Rectal smooth muscle tissue (tissue), 1 donor: ENCODE measurements at regions not wholly inside any gene's neighbourhood (a gene's known extent, or its start where the extent isn't known, plus 50 kb on each side); places are given as distances from the start of the nearest gene placed in this dataset.

Experiments used
- H3K27ac ChIP-seq: one replicate; pipeline ENCODE4 v1.7.0; 2013; ENCODE audit warnings: low read depth, low read length, inconsistent platforms
- H3K27me3 ChIP-seq: one replicate; pipeline ENCODE4 v1.7.0; 2013; ENCODE audit warnings: low read length; ENCODE audit not compliant: control insufficient read depth, insufficient read depth
- H3K36me3 ChIP-seq: one replicate; pipeline ENCODE4 v1.7.0; 2013; ENCODE audit warnings: low read length; ENCODE audit not compliant: control insufficient read depth, insufficient read depth
- H3K4me1 ChIP-seq: one replicate; pipeline ENCODE4 v1.7.0; 2013; ENCODE audit warnings: low read length; ENCODE audit not compliant: control insufficient read depth, insufficient read depth
- H3K4me3 ChIP-seq: one replicate; pipeline ENCODE4 v1.7.0; 2013; ENCODE audit warnings: low read length
- H3K9ac ChIP-seq: one replicate; pipeline ENCODE4 v1.7.0; 2013; ENCODE audit warnings: low read length

DNA sequence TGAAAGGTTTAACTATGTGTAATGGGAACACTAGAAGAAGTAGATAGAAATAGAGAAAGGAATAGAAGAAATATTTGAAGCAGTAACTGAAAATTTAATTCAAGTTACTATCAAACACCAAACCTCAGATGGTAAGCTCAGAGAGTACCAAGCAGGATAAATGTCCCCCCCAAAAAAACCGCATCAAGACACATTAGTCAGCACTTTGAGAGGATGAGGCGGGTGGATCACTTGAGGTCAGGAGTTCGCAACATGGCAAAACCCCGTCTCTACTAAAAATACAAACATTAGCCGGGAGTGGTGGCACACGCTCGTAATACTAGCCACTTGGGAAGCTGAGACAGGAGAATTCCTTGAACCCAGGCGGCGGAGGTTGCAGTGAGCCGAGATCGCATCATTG is 253.1 kb downstream of the C6orf118 start:
- Histone ChIP-seq H3K27ac (no peak overlapping the region), H3K9ac (no peak overlapping the region), H3K36me3 (no peaks in the 10 kb centered on the region), H3K4me1 (no peaks in the 10 kb centered on the region), H3K4me3 (no peak overlapping the region), H3K27me3 (no peaks in the 10 kb centered on the region)

DNA sequence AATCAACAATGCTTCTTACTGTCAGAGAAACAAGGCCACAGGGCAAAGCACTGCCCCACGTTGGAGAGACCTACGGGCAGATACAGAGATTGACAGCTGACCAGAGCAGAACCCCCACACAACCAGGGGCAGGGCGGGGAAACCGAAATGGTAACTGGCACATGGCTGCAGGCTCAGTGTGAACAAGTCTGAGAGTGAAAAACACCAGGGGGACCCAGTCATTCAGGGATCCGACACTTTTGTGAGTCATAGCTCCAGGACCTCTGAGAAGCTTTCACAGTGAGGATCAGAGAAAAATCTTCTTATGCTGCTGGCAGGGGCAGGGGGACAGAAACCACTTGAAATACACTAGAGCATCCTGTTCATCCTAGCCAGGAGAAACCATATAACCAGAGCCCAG is 254.2 kb downstream of the C6orf118 start:
- H3K9ac ChIP-seq: no peak overlapping the region
- H3K4me3 ChIP-seq: no peak overlapping the region
- no peaks in the 10 kb centered on the region for H3K4me1 ChIP-seq
- no peak overlapping the region for H3K27ac ChIP-seq
- H3K36me3 ChIP-seq: no peaks in the 10 kb centered on the region
- H3K27me3 ChIP-seq: no peaks in the 10 kb centered on the region

DNA sequence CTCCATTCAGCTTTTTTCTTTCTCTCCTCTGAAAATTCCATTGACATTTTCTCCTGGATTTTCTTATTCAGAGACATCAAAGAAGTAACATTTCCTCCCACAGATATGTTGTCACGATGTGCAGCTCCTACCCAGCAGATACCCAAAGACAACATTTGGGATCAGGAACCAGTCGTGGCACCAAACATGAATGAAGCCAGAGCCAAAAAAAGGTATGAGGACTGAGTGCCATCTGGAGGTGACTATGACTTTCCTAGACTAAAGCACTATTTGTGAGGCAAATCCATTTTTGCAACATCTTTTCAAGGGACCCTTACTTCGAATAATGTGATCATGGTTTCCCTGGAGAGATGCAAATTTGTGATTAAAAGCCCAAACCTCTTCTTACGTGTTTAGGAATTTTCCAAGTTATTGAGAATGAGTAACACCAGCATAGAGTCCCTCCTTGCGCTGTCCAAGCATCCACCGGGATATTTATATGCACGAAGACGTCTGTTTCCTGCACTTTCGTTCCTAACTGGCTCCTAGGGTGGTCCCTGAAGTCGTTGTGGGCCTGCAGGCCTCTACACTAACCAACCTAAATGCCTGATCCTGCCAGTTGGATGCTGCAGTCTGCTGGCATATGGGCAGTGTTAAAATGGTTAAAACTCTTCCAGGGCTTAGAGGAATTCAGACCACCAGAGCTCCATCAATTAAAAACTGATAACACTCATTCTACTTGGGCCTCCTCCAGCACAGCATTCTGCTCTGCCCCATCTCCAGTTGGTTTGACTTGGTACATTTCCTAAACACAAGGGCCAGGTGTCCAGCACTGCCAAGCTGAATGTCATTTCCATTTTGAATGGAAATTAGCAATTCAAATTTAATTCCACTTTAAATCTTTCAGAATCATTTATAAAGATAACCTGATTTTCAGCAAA is 256.6 kb downstream of the C6orf118 start:
- no peaks in the 10 kb centered on the region for H3K36me3 ChIP-seq
- H3K4me3 ChIP-seq: no peak overlapping the region
- H3K9ac ChIP-seq: no peak overlapping the region
- no peak overlapping the region for H3K27ac ChIP-seq
- H3K27me3 ChIP-seq: no peaks in the 10 kb centered on the region
- H3K4me1 ChIP-seq: no peaks in the 10 kb centered on the region

DNA sequence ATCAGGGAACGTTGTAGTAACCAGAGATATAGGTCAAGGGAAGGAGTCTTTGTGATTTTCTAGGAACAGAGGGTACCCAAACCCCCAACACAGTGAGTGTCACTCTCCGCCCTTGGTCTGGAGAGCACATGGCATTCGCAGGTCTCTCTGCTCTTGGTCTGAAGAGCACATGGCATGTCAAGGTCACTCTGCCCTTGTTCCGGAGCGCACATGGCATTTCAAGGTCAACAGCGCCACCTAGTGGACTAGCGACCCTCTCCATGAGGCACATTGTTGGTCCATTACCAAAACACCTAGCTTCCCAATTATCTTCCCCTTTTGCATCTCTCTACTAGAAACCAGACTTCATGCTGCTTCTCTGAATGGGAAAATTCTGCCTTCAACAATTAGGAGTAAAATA is 260.0 kb downstream of the C6orf118 start:
- no peak overlapping the region for H3K9ac ChIP-seq
- H3K27ac ChIP-seq: no peak overlapping the region
- no peaks in the 10 kb centered on the region for H3K4me1 ChIP-seq
- H3K4me3 ChIP-seq: no peak overlapping the region
- no peaks in the 10 kb centered on the region for H3K36me3 ChIP-seq
- H3K27me3 ChIP-seq: no peaks in the 10 kb centered on the region

DNA sequence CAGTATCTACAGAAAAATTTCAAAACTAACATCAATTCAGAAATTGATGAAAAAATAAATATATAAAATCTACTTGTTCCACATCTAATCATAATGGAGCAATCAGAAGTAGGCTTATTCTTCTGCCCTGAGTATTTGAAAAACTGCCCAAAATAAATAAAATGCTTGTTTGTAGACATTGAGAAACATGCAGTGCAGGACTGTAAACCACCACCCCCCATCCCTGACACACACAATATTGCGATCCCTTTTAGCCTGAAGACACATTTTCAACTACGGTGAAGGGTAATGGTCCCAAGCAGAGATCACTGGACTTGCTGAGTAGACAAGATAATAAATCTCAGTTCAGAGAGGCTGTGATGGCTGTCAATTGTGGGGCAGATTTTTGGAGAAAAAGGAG is 261.5 kb downstream of the C6orf118 start:
- Histone ChIP-seq H3K27me3 (no peaks in the 10 kb centered on the region), H3K4me3 (no peak overlapping the region), H3K9ac (no peak overlapping the region), H3K27ac (no peak overlapping the region), H3K36me3 (no peaks in the 10 kb centered on the region), H3K4me1 (no peaks in the 10 kb centered on the region)

DNA sequence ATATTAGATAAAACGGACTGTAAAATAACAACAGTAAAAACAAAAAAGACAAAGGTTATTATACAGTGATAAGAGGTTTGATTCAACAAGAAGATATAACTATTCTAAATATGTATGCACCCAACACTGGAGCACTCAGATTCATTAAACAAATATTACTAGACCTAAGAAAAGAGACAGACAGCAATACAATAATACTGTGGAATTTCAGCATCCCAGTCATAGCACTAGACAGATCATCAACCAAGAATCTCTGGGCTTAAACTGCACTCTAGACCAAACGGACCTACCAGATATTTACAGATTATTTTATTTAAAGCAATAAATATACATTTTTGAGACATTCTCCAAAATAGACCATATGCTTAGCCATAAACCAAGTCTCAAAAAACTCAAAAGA is 263.8 kb downstream of the C6orf118 start:
- Histone ChIP-seq H3K4me1 (no peaks in the 10 kb centered on the region), H3K27me3 (no peaks in the 10 kb centered on the region), H3K9ac (no peak overlapping the region), H3K27ac (no peak overlapping the region), H3K4me3 (no peak overlapping the region), H3K36me3 (no peaks in the 10 kb centered on the region)

DNA sequence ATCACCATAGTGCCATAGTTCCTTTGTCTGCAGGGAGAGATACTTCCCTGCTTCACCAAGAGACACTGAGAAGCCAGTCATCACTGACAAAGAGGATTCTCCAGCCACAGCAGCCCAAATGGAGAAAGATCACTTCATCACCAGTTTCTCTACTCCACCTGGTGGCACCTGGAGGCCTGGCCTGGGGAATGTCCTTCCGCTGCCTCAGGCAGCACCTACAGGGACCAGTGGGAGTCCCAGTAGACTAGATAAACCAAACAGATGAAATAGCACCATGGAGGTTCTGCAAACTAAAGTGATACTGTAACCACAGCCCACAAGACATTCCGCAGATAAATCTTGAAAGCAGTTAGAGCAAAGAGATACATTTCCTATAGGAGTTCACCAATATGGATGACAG is 266.5 kb downstream of the C6orf118 start:
- no peak overlapping the region for H3K9ac ChIP-seq
- H3K4me3 ChIP-seq: no peak overlapping the region
- H3K36me3 ChIP-seq: no peaks in the 10 kb centered on the region
- no peaks in the 10 kb centered on the region for H3K4me1 ChIP-seq
- no peak overlapping the region for H3K27ac ChIP-seq
- H3K27me3 ChIP-seq: no peaks in the 10 kb centered on the region

DNA sequence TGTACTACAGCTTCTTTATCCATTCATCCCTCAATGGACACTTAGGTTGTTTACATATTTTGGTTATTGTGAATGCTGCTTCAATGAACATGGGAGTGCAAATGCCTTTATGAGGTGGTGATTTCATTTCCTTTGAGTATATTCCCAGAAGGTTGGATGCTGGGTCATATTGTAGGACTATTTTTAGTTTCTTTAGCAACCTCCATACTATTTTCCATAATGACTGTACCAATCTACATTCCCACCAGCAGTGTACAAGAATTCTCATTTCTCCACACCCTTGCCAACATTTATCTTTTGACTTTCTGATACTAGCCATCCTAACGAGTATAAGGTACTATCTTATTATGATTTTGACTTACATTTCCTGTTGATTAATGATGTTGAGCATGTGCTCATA is 269.0 kb downstream of the C6orf118 start:
- Histone ChIP-seq H3K27me3 (no peaks in the 10 kb centered on the region), H3K9ac (no peak overlapping the region), H3K27ac (no peak overlapping the region), H3K36me3 (no peaks in the 10 kb centered on the region), H3K4me3 (no peak overlapping the region), H3K4me1 (no peaks in the 10 kb centered on the region)

DNA sequence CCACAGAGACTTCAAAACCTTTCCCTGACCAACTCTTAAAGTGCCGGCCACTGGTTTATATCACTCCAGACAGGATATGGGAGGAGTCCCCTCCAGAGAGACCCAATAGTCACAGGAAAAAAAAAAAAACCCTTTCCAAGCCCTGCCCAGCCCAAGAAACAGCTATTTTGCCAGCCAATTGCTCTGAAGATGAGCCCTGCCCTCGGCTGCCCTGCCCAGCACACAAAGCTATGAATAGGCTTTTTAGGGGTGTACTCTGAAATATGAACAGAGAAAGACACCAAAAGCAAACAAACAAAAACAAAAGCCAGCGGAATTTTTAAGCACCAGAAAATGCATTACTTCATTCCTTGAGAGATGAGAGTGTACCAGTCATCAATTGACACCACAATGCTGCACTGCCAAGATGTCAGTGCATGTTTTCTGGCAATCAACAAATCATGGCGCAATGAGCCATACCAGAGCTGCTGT is 275.1 kb downstream of the C6orf118 start:
- H3K4me3 ChIP-seq: no peak overlapping the region
- H3K27ac ChIP-seq: no peak overlapping the region
- no peaks in the 10 kb centered on the region for H3K36me3 ChIP-seq
- no peaks in the 10 kb centered on the region for H3K4me1 ChIP-seq
- no peak overlapping the region for H3K9ac ChIP-seq
- no peaks in the 10 kb centered on the region for H3K27me3 ChIP-seq

DNA sequence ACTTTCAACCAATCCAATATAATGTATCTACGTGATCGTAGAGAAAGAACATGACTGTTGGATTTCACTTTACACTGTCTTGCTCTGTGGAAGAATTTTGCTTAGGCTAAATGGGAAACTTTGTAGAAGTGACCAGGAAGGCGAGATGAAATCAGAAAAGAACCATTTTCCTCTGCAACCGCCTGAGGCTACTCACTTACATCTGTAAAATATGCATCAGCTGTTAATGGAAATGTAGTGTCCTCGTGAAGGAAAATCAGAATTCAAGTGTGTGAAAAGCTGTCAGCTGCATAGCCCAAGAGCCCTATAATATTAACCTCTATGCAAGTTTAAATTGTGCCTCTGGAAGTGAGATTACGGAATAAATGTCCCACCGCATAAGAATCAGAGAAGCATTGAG is 277.9 kb downstream of the C6orf118 start:
- no peaks in the 10 kb centered on the region for H3K36me3 ChIP-seq
- no peak overlapping the region for H3K4me3 ChIP-seq
- H3K4me1 ChIP-seq: no peaks in the 10 kb centered on the region
- no peak overlapping the region for H3K9ac ChIP-seq
- H3K27ac ChIP-seq: no peak overlapping the region
- H3K27me3 ChIP-seq: no peaks in the 10 kb centered on the region

DNA sequence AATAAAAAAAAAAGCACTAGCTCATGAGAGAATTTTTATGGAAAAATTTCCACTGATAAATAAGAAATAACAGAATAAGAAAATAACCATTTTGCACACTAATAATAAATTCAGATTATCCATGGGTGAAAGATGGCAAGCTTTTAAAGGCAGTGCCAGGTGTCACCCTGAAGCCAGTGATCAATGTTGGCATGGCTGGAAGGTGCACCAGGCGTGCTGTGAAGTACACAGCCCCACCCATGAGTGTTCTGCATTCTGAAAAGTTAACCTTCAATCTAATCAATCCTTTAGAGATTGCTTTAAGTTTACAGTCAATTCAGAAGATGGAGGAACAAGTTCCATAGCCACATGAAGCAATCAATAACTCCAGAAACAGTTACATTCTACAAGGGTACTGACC is 284.4 kb downstream of the C6orf118 start:
- Histone ChIP-seq H3K9ac (no peak overlapping the region), H3K36me3 (no peaks in the 10 kb centered on the region), H3K27me3 (no peaks in the 10 kb centered on the region)

DNA sequence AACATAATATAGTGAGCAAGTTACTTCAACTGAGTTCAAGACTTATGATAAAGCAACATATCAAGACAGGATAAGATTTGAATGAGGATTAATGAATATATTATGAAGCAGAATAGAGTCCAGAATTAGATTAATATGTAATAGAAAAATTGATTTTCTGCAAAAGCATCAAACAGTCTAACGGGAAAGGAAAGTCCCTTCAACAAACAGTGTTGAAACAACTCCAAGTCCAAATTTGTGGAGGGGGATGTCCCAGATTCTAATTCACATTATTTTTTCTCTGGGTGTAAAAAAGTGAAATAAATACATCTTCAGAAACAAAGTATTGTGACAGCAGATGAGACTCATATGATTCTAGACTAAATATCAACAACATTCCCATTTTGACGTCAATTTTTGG is 289.7 kb downstream of the C6orf118 start:
- Histone ChIP-seq H3K36me3 (no peaks in the 10 kb centered on the region), H3K27ac (no peak overlapping the region), H3K9ac (no peak overlapping the region), H3K4me3 (no peak overlapping the region), H3K27me3 (no peaks in the 10 kb centered on the region), H3K4me1 (no peaks in the 10 kb centered on the region)

More for the DNA sequence above, 284.4 kb downstream of the C6orf118 start:
- Histone ChIP-seq H3K27ac (no peak overlapping the region), H3K4me1 (no peaks in the 10 kb centered on the region), H3K4me3 (no peak overlapping the region)

DNA sequence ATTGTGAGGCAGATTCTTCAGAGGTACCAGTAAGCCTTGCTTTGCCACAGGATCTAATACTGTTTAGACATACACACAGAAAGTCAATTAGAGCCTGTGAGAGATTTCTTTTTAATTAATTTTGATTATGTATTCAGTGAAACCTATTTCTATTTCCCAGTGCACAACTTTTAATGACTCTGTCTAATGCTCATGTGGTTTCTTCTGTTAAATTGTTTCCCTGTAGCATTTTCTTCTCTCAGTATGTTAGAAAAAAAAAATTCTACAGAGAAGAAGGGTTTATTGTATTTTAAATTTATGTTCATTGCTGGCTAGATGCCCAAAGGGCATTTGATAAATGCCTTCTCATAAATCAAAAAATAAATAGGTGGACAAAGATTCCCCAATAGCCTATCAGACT is 293.7 kb downstream of the C6orf118 start:
- no peaks in the 10 kb centered on the region for H3K36me3 ChIP-seq
- no peak overlapping the region for H3K4me3 ChIP-seq
- no peaks in the 10 kb centered on the region for H3K27me3 ChIP-seq
- no peak overlapping the region for H3K27ac ChIP-seq
- no peaks in the 10 kb centered on the region for H3K4me1 ChIP-seq
- no peak overlapping the region for H3K9ac ChIP-seq
